ENCODE measurements at regions not wholly inside any gene's neighbourhood (a gene's known extent, or its start where the extent isn't known, plus 50 kb on each side); places are given as distances from the start of the nearest gene placed in this dataset.
"Not testable (repeated sequence)": the region's sequence is repeated elsewhere in the genome, so short reads cannot be mapped to it uniquely, and the experiment has no call there.

DNA sequence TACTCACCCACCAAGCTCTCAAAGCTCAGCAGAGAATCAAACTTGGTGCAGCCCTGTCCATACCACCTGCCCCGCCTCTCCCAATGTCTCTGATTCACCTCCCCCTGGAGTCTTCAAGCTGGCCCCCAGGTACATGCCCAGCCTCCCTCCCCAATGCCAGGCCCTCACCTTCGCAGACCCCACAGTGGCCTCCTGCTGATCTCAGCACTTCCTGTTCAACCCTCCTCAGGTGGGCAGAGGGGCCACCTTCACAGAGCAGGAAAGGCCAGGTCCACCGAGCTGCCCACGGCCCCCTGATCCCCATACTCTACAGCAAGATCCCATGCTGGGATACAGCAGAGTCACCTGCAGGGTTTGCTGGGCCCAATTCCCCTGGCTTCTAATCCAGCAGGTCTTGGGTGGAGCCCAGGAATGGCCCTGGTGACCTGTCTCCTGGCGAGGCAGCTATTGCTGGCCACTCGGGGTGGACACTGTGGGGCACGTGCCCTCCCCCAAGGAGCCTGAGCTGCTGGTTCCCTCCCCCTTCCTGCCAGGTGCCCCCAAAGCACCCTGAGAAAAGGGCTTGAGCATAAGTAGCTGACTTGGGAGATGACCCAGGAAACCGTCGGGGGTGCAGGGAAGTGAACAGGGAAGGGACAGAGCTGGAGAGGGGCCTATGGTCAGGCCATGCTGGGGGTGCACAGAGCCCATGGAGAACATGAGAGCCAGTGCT lies 150.7 kb downstream of the BRD1 start:
- no peak for DNase-seq (ENCODE audit: low read depth)

GRCh38 chr22:49676230-49676629 lies 151.4 kb downstream of the BRD1 start:
- no peak for DNase-seq (ENCODE audit: low read depth)

GRCh38 chr22:49674479-49675050 lies 153.1 kb downstream of the BRD1 start:
- no peak for DNase-seq (ENCODE audit: low read depth)

DNA sequence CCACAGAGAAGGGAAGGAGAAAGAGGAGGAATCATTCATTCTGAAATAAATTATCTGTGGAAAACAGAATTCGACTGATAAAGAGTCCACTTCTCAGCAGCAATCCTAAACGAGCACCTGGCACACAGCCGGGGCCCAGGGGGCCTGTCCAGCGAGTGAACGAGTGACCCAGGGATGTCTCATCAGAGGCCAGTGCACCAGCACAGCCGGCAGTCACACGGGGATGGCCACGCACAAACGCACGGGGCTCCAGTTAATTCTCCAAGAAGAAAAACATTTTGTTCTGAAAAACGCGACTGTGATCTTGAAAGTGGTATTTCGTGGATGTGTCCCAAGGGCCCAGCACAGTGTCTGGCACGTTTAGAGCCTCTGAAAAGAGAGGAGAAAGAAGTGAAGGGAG lies 154.6 kb downstream of the BRD1 start:
- DNase-seq (ENCODE audit: low read depth), result no peak

- no peak for DNase-seq (ENCODE audit: low read depth)
These were observed 155.6 kb downstream of the BRD1 start for GRCh38 chr22:49672014-49672516.

DNA sequence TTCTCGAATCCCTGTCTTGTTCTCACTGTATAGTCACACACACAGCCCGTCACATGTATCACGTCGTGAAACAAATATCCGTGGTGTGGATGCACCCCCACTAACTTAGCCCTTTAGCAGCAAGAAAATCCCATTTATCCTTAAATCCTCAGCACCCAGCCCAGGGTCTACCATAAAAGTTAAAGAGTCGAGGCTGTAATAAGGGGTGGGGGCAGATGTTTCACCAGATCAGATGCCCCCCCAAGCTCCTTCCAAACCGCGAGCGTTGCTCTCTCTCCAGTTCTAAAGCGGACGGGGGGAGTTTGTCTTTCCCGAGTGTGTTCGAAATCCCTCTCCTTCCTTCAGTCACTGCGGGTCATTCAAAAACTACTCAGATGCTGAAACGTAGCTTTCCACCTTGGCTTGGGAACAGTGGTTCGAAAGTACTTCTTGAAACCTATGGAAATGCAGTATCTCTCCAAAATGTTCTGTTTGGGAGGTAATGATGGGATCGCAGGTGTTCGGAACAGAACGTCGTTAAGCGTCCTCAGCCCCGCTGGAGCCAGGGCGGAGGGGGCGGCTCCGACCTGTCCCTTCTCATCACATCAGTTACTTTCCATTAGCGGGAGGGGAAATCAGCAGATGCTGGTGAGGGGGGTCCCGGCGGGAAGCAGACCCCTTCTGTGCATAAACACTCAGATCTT lies 156.2 kb downstream of the BRD1 start:
- DNase-seq (ENCODE audit: low read depth), result no peak

- no peak for DNase-seq (ENCODE audit: low read depth)
These were observed 157.0 kb downstream of the BRD1 start for GRCh38 chr22:49670456-49671330.

- not testable (repeated sequence) for DNase-seq (ENCODE audit: low read depth)
These were observed 157.7 kb downstream of the BRD1 start for GRCh38 chr22:49669969-49670455.

DNA sequence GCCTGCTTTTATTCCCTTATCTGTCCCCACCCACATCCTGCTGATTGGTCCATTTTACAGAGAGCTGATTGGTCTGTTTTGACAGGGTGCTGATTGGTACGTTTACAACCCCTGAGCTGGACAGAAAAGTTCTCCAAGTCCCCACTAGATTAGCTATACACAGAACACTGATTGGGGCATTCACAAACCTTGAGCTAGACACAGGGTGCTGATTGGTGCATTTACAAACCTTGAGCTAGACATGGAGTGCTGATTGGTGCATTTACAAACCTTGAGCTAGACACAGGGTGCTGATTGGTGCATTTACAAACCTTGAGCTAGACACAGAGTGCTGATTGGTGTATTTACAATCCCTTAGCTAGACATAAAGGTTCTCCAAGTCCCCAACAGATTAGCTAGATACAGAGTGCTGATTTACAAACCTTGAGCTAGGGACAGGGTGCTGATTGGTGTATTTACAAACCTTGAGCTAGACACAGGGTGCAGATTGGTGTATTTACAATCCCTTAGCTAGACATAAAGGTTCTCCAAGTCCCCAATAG lies 158.2 kb downstream of the BRD1 start:
- not testable (repeated sequence) for DNase-seq (ENCODE audit: low read depth)

DNA sequence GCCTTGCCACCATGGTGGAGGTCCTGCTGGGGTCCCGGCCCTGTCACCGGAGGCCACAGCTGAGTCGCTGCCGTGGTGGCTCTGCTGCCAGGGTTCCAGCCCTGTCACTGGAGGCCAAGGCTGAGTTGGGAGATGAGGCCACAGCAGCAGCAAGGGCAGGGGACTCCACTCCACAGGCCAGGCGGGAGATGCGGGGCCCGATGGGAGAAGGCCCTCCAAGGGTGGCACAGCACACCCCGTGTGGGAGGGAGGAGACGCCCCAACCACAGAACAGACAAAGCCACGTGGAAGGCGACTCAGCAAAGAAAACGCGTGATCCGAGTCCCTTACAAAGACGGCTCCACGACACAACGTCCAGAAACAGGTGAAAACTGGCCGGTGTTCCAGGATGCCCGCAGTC lies 159.3 kb downstream of the BRD1 start:
- no peak for DNase-seq (ENCODE audit: low read depth)

DNA sequence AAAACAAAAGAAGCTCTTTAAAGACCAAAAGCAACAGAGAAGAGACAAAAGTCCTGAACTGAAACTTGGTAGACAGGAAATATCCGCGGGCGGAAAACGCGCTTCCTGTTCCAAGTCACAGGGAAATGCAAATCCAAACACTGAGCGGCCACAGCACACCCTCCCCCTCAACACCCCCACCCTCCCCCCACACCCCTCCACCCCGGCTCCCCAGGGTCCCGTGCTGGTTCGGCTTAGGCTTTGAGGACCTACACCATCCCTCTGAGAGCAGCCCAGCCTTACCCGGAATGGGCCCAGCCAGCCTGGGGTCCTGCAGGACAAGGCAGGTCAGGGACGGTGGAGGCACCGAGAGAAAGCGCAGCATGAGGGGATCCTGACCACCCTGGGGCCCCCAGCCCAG lies 160.4 kb downstream of the BRD1 start:
- DNase-seq (ENCODE audit: low read depth), result no peak

GRCh38 chr22:49666146-49666809 lies 161.4 kb downstream of the BRD1 start:
- DNase-seq (ENCODE audit: low read depth), result no peak

- no peak for DNase-seq (ENCODE audit: low read depth)
These were observed 162.8 kb downstream of the BRD1 start for GRCh38 chr22:49664891-49665290.

DNA sequence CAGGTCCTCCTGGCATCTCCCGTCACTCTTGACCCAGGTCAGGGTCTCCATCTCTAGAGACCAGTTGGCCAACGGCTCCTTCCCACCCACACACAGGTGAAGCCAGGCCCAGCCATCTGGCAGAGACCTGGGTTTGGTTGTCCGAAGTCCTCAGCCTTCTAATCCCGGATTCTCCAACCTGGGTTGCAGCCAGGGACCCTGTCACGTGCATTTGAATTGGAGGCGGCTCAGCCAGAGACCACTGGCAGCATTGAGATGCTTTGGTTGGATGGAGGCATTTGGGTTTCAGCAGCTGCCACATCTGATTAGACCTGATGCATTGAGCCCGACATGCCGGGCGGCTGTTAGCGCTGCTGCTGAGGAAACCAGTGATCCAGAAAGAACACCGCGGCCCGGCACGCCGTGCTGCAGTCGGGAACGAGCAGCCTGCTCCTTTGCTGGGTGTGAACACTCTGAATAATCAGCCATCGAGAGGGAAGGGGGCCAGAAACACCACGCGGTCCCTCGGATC lies 163.2 kb downstream of the BRD1 start:
- no peak for DNase-seq (ENCODE audit: low read depth)

GRCh38 chr22:49663823-49664222 lies 163.8 kb downstream of the BRD1 start:
- DNase-seq (ENCODE audit: low read depth), result no peak

DNA sequence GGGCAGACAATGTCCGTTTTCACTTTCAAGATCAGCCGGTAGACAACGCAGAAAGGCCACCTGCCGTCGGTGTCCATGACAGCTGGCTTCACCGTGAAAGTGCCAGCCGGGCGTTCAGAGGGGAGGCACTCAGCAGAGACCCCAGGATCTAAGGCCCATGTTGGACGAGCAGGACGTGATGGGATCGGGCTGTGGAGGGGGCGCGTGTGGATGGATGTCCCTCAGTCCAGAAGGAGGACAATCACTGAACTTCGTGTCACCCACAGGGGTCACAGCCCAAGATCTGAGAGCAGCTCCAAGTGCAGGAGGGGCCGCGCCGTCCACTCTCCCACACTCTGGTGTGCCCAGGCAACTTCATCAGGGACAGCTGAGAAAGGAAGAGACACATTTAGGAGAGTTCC lies 164.4 kb downstream of the BRD1 start:
- no peak for DNase-seq (ENCODE audit: low read depth)

GRCh38 chr22:49662681-49663080 lies 165.0 kb downstream of the BRD1 start:
- no peak for DNase-seq (ENCODE audit: low read depth)

DNA sequence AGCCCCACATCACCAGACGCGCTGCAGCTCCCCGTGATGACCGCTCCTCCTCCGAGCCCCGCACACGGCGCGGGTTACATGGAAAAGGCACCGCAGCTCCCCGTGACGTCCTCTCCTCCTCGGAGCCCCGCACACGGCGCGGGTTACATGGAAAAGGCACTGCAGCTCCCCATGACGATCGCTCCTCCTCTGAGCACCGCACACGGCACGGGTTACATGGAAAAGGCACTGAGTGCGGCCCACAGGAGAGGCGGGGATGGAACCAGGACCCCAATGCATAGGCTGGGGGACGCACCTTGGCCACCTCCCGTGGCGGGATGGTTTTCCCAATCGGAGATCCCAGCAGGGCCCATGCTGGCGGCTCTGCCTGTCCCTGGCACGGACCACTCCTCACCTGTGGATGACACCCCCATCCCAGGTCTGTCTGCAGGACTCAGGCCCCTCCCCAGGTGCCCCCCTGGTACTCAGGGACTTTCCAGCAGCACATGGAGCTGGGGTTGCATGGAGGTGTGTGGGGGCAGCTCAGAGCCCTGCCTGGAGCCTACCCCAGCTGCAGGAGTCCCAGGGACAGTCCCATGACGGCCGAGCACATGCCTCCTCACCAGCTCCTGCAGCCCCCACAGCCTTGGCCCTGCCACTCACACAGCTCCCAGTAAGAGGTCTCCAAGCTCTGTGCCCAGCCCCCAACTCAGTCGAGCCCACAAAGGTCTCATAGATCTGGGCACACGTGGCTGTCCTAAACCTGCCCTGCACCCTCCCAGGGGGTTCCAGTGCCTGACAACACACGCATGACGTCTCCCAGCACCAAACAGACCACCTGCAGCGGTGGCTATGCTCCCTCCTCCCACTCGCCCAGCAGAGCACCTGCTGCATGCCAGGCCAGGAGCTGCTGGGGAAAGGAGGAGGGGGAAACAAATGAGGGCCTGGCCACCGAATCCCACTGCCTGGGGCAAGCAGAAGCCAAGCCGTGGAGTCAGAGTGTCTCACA lies 166.6 kb downstream of the BRD1 start:
- DNase-seq (ENCODE audit: low read depth), result no peak

- no peak for DNase-seq (ENCODE audit: low read depth)
These were observed 167.4 kb downstream of the BRD1 start for GRCh38 chr22:49660321-49660720.

GRCh38 chr22:49659924-49660315 lies 167.8 kb downstream of the BRD1 start:
- DNase-seq (ENCODE audit: low read depth), result no peak
